ENCODE measurements at regions not wholly inside any gene's neighbourhood (a gene's known extent, or its start where the extent isn't known, plus 50 kb on each side); places are given as distances from the start of the nearest gene placed in this dataset.
A peak's percentile ranks its signal among the peaks of the same experiment; 100 is the strongest.

- H3K27me3 Mint-ChIP-seq (ENCODE audit: low read depth): peaks cover 24% of the 10 kb centered on the region
- H3K9me3 Mint-ChIP-seq: peaks cover 5% of the 10 kb centered on the region
- H3K4me1 Mint-ChIP-seq: peaks cover 16% of the 10 kb centered on the region
- H3K4me3 Mint-ChIP-seq: no peak overlapping the region
- H3K27ac Mint-ChIP-seq: no peak overlapping the region
- H3K36me3 Mint-ChIP-seq (ENCODE audit: low read depth): no peaks in the 10 kb centered on the region
- TF ChIP-seq CTCF (IDR thresholded peaks at IDR 0.05; ENCODE audit: unreplicated experiment in 3 of 3): no peak
Observed at GRCh38 chr5:169421677-169422076, 120.7 kb upstream of the SLIT3 start.

GRCh38 chr5:169417676-169418075, 116.7 kb upstream of the SLIT3 start:
- Mint-ChIP-seq H3K27me3 (ENCODE audit: low read depth) (peaks cover 24% of the 10 kb centered on the region), H3K9me3 (peaks cover 5% of the 10 kb centered on the region), H3K4me3 (no peak overlapping the region), H3K27ac (peak overlapping the region in 1 of 3 experiments; percentile 37), H3K4me1 (peaks cover 45% of the 10 kb centered on the region), H3K36me3 (ENCODE audit: low read depth) (no peaks in the 10 kb centered on the region)
- TF ChIP-seq CTCF (IDR thresholded peaks at IDR 0.05; ENCODE audit: unreplicated experiment in 3 of 3): no peak

- no peak for TF ChIP-seq CTCF (IDR thresholded peaks at IDR 0.05; ENCODE audit: unreplicated experiment in 3 of 3)
- peak overlapping the region; percentile 17 to 43 (median 33) for H3K27ac Mint-ChIP-seq
- peak overlapping the region in 1 of 3 experiments; percentile 7 for H3K4me3 Mint-ChIP-seq
- peaks cover 5% of the 10 kb centered on the region for H3K9me3 Mint-ChIP-seq
- H3K4me1 Mint-ChIP-seq: peaks cover 54% of the 10 kb centered on the region
- H3K27me3 Mint-ChIP-seq (ENCODE audit: low read depth): peaks cover 24% of the 10 kb centered on the region
- H3K36me3 Mint-ChIP-seq (ENCODE audit: low read depth): no peaks in the 10 kb centered on the region
Observed at GRCh38 chr5:169416583-169417196, 115.8 kb upstream of the SLIT3 start.

- TF ChIP-seq CTCF (IDR thresholded peaks at IDR 0.05; ENCODE audit: unreplicated experiment in 3 of 3): no peak
- H3K9me3 Mint-ChIP-seq: peaks cover 5% of the 10 kb centered on the region
- H3K27me3 Mint-ChIP-seq (ENCODE audit: low read depth): peaks cover 24% of the 10 kb centered on the region
- peaks cover 62% of the 10 kb centered on the region for H3K4me1 Mint-ChIP-seq
- H3K27ac Mint-ChIP-seq: peak overlapping the region in 2 of 3 experiments; percentile 31 to 73
- no peak overlapping the region for H3K4me3 Mint-ChIP-seq
- no peaks in the 10 kb centered on the region for H3K36me3 Mint-ChIP-seq (ENCODE audit: low read depth)
Observed at GRCh38 chr5:169415948-169416347, 115.0 kb upstream of the SLIT3 start.

- H3K4me3 Mint-ChIP-seq: no peak overlapping the region
- no peaks in the 10 kb centered on the region for H3K36me3 Mint-ChIP-seq (ENCODE audit: low read depth)
- peaks cover 68% of the 10 kb centered on the region for H3K4me1 Mint-ChIP-seq
- peaks cover 19% of the 10 kb centered on the region for H3K27me3 Mint-ChIP-seq (ENCODE audit: low read depth)
- peaks cover 5% of the 10 kb centered on the region for H3K9me3 Mint-ChIP-seq
- no peak for TF ChIP-seq CTCF (IDR thresholded peaks at IDR 0.05; ENCODE audit: unreplicated experiment in 3 of 3)
- peak overlapping the region in 2 of 3 experiments; percentile 31 to 73 for H3K27ac Mint-ChIP-seq
Observed at GRCh38 chr5:169415371-169415770, 114.4 kb upstream of the SLIT3 start.

GRCh38 chr5:169413416-169413815, 112.5 kb upstream of the SLIT3 start:
- no peak for TF ChIP-seq CTCF (IDR thresholded peaks at IDR 0.05; ENCODE audit: unreplicated experiment in 3 of 3)

More at GRCh38 chr5:169413416-169413815, 112.5 kb upstream of the SLIT3 start:
- no peak overlapping the region for H3K4me3 Mint-ChIP-seq
- H3K9me3 Mint-ChIP-seq: peaks cover 5% of the 10 kb centered on the region
- H3K36me3 Mint-ChIP-seq (ENCODE audit: low read depth): no peaks in the 10 kb centered on the region
- peak overlapping the region in 2 of 3 experiments; percentile 47 to 55 for H3K27ac Mint-ChIP-seq
- peaks cover 68% of the 10 kb centered on the region for H3K4me1 Mint-ChIP-seq
- H3K27me3 Mint-ChIP-seq (ENCODE audit: low read depth): peaks cover 12% of the 10 kb centered on the region
